Esophagus squamous epithelium (tissue), 5 donors: ENCODE measurements at regions not wholly inside any gene's neighbourhood (a gene's known extent, or its start where the extent isn't known, plus 50 kb on each side); places are given as distances from the start of the nearest gene placed in this dataset.

Experiments
- DNase-seq: peaks from one replicate; lab custom pipeline; 2025; lab: John Stamatoyannopoulos, UW
- H3K27ac ChIP-seq, 4 donors: fragments of 200-600 bp; sonication (generic); one replicate each; pipeline ENCODE4 v1.5.1; 2016 to 2019; ENCODE audit warnings: mild to moderate bottlenecking in 1 of 4
- H3K27me3 ChIP-seq, 4 donors: fragments of 200-600 bp; sonication (generic); 1 replicate in 3 of 4; 2 replicates in 1 of 4; pipeline versions ENCODE4 v1.5.1 to v1.6.0; 2017 to 2021; ENCODE audit warnings: antibody characterized with exemption in 1 of 4
- H3K36me3 ChIP-seq, 3 donors: fragments of 200-600 bp; sonication (generic); one replicate each; pipeline ENCODE4 v1.5.1; 2016 to 2019
- H3K4me1 ChIP-seq, 3 donors: fragments of 200-600 bp; sonication (generic); one replicate each; pipeline ENCODE4 v1.5.1; 2017 to 2019
- H3K4me3 ChIP-seq, 4 donors: fragments of 200-600 bp; sonication (generic); 1 replicate in 3 of 4; 2 replicates in 1 of 4; pipeline ENCODE4 v1.5.1; 2016 to 2019; ENCODE audit warnings: mild to moderate bottlenecking in 2 of 4, moderate library complexity in 1 of 4
- H3K9me3 ChIP-seq, 3 donors: fragments of 200-600 bp; sonication (generic); one replicate each; pipeline ENCODE4 v1.5.1; 2016 to 2019
- POLR2A ChIP-seq, 4 donors: fragments of 450-650 bp; IDR thresholded peaks; one replicate each; pipeline ENCODE4 v1.6.1; 2017; ENCODE audit warnings: antibody characterized with exemption in 4 of 4, mild to moderate bottlenecking in 4 of 4, moderate library complexity in 3 of 4
- WGBS, 2 donors: methylation state at CpG; one replicate each; pipeline ENCODE4 v1.1.5; 2018; 5-methylcytosine and 5-hydroxymethylcytosine counted together
- intact Hi-C: fragments of 100-400 bp; cut with DNase I; formaldehyde crosslinking; loops from one replicate; pipeline ENCODE4 v1.15.0; 2022
- TF ChIP-seq, protein P1 (sequence below), 6 experiments: fragments of 450-650 bp in 4 of 6; fragments of 200-600 bp in 2 of 6; sonication (generic) in 2 of 6; IDR thresholded peaks; one replicate each; pipeline ENCODE4 v1.5.1; 2016 to 2019; ENCODE audit warnings: antibody characterized with exemption in 6 of 6, mild to moderate bottlenecking in 4 of 6, moderate library complexity in 4 of 6
- donor health status: DM: yes; HTN: yes; CAD: no.

DNA sequence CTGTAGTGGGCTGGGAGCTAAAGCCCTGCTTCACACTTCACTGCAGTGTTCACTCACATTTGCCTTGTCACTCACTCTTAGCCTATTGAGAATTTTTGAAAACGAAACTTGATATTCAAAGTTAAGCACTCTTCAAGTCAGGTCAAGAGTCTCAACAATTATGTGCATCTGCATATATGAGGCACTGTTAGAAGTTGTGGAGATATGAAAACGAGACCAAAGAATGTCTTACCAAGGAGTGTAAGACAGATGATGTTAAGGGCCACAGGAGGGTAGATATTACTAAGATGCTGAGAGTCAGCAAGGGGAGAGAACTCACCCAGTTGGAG, 64.7 kb upstream of the GJA8 start:
- intact Hi-C loops: no loop called here
- no peaks in the 10 kb centered on the region for H3K9me3 ChIP-seq
- no peak for DNase-seq
- no peaks in the 10 kb centered on the region for H3K36me3 ChIP-seq
- H3K4me3 ChIP-seq: no peak overlapping the region
- peaks cover 0 to 8% (median 0%) of the 10 kb centered on the region in 4 donors for H3K27me3 ChIP-seq
- 58 to 71% methylated on average over 2 of the region's 2 CpGs for whole genome bisulfite sequencing, 2 donors
- peaks cover 0 to 16% (median 0%) of the 10 kb centered on the region in 3 donors for H3K4me1 ChIP-seq
- TF ChIP-seq, protein P1, sequence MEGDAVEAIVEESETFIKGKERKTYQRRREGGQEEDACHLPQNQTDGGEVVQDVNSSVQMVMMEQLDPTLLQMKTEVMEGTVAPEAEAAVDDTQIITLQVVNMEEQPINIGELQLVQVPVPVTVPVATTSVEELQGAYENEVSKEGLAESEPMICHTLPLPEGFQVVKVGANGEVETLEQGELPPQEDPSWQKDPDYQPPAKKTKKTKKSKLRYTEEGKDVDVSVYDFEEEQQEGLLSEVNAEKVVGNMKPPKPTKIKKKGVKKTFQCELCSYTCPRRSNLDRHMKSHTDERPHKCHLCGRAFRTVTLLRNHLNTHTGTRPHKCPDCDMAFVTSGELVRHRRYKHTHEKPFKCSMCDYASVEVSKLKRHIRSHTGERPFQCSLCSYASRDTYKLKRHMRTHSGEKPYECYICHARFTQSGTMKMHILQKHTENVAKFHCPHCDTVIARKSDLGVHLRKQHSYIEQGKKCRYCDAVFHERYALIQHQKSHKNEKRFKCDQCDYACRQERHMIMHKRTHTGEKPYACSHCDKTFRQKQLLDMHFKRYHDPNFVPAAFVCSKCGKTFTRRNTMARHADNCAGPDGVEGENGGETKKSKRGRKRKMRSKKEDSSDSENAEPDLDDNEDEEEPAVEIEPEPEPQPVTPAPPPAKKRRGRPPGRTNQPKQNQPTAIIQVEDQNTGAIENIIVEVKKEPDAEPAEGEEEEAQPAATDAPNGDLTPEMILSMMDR (IDR thresholded peaks at IDR 0.05): no peak
- TF ChIP-seq POLR2A (IDR thresholded peaks at IDR 0.05): no peak
- no peak overlapping the region for H3K27ac ChIP-seq

DNA sequence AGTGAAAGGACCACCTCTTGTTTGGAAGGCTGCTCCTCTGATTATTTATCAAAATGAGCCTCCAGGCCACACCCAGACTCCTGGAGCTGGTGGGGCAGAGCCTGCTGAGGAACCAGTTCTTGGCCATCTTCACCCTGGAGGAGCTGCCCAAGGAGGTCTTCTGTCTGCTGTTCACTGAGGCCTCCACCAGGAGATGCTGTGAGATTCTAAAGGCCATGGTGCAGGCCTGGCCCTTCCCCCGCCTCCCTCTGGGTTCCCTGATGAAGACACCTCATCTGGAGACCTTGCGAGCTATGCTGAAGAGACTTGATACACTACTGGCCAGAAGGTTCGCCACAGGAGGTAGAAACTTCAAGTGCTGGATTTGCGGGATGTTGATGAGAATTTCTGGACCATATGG, 61.7 kb upstream of the GJA8 start:
- intact Hi-C loops: no loop called here
- no peak overlapping the region for H3K27ac ChIP-seq

DNA sequence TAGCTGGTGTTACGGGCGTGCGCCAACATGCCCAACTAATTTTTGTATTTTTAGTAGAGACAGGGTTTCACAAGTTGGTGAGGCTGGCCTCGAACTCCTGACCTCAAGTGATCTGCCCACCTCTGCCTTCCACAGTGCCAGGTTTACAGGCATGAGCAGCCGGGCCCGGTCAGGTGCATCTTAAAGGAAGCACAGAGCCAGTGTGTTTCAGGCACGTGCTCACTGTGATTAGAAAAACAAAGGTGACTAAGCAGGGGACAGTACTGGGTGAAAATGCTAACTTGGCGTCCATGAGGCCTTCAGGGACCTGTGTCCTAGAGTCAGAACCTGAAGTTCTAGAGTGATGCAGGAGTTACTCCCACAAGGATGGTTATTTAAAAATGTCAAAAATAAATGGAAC, 60.0 kb upstream of the GJA8 start:
- 54 to 81% methylated on average over 5 to 8 of the region's 8 CpGs for WGBS, 2 donors

More for the DNA sequence above, 61.7 kb upstream of the GJA8 start:
- Histone ChIP-seq H3K27me3 (no peaks in the 10 kb centered on the region), H3K4me3 (no peak overlapping the region), H3K36me3 (no peaks in the 10 kb centered on the region), H3K9me3 (no peaks in the 10 kb centered on the region), H3K4me1 (peaks cover 0 to 9% (median 0%) of the 10 kb centered on the region in 3 donors)
- DNase-seq: no peak
- TF ChIP-seq, protein P1 (IDR thresholded peaks at IDR 0.05): no peak
- TF ChIP-seq POLR2A (IDR thresholded peaks at IDR 0.05): no peak
- 100% methylated on average over 2 to 3 of the region's 4 CpGs for WGBS, 2 donors

DNA sequence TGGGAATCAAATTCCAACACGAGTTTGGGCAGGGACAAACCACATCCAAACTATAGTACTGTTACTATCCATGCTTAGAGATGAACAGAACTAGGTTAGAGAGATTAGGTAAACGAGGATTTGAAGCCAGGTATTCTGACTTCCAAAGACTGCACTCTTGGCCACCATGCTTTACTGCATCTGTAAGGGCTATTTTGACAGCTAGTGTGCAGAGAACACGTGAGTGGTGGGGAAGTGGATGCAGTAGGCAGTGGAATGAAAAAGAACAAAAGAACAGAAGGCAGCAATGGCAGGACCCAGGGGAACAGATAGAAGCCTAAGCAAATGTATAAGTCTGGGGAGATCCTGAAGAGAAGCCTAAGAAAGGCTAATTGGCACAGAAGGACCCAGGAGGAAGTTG, 59.1 kb upstream of the GJA8 start:
- H3K27ac ChIP-seq: no peak overlapping the region
- no peak for DNase-seq
- H3K4me3 ChIP-seq: no peak overlapping the region
- H3K27me3 ChIP-seq: no peaks in the 10 kb centered on the region
- WGBS, 2 donors: 36 to 65% methylated on average over 3 of the region's 3 CpGs
- TF ChIP-seq, protein P1 (IDR thresholded peaks at IDR 0.05): no peak
- TF ChIP-seq POLR2A (IDR thresholded peaks at IDR 0.05): no peak
- H3K9me3 ChIP-seq: no peaks in the 10 kb centered on the region
- no peaks in the 10 kb centered on the region for H3K4me1 ChIP-seq
- intact Hi-C loops: no loop called here
- H3K36me3 ChIP-seq: no peaks in the 10 kb centered on the region

More for the DNA sequence above, 60.0 kb upstream of the GJA8 start:
- peaks cover 0 to 4% (median 0%) of the 10 kb centered on the region in 3 donors for H3K4me1 ChIP-seq
- H3K4me3 ChIP-seq: no peak overlapping the region
- no peaks in the 10 kb centered on the region for H3K36me3 ChIP-seq
- intact Hi-C loops: no loop called here
- H3K27ac ChIP-seq: no peak overlapping the region
- H3K9me3 ChIP-seq: no peaks in the 10 kb centered on the region
- no peak for DNase-seq
- H3K27me3 ChIP-seq: no peaks in the 10 kb centered on the region
- TF ChIP-seq, protein P1 (IDR thresholded peaks at IDR 0.05): no peak
- no peak for TF ChIP-seq POLR2A (IDR thresholded peaks at IDR 0.05)

DNA sequence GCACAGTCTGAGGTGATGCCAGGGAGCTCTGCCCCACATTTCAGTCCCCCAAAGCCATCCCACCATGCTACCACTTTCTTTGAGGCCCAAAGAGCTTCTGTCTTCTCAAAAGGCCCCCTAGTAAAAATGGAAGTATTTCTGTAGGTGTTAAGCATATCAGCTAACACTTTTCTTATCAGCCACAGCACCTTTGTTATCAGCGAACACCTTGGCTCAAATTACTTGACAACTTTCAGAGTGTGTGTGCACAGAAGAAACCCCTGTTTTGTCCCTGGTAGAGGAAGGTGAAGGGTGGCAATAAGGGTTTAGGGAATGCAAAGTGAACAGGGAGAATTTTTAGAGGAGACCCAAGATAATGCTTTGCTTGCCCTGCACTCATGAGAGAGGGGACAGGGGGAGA, 54.8 kb upstream of the GJA8 start:
- Histone ChIP-seq H3K4me3 (no peak overlapping the region), H3K36me3 (no peaks in the 10 kb centered on the region), H3K27ac (no peak overlapping the region), H3K9me3 (no peaks in the 10 kb centered on the region), H3K4me1 (no peaks in the 10 kb centered on the region), H3K27me3 (no peaks in the 10 kb centered on the region)
- WGBS, 2 donors: 56 to 60% methylated on average over 1 of the region's 1 CpG
- no peak for DNase-seq
- TF ChIP-seq, protein P1 (IDR thresholded peaks at IDR 0.05): no peak
- TF ChIP-seq POLR2A (IDR thresholded peaks at IDR 0.05): no peak
- intact Hi-C loops: no loop called here
